ENCODE measurements at regions not wholly inside any gene's neighbourhood (a gene's known extent, or its start where the extent isn't known, plus 50 kb on each side); places are given as distances from the start of the nearest gene placed in this dataset.

GRCh38 chr11:35058669-35059434, 80.1 kb upstream of the CD44 start:
- TF ChIP-seq CTCF (IDR thresholded peaks at IDR 0.05) (no peak), POLR2AphosphoS5 (IDR thresholded peaks at IDR 0.05) (no peak), POLR2A (IDR thresholded peaks at IDR 0.05) (no peak)
